ENCODE measurements at regions not wholly inside any gene's neighbourhood (a gene's known extent, or its start where the extent isn't known, plus 50 kb on each side); places are given as distances from the start of the nearest gene placed in this dataset.

DNA sequence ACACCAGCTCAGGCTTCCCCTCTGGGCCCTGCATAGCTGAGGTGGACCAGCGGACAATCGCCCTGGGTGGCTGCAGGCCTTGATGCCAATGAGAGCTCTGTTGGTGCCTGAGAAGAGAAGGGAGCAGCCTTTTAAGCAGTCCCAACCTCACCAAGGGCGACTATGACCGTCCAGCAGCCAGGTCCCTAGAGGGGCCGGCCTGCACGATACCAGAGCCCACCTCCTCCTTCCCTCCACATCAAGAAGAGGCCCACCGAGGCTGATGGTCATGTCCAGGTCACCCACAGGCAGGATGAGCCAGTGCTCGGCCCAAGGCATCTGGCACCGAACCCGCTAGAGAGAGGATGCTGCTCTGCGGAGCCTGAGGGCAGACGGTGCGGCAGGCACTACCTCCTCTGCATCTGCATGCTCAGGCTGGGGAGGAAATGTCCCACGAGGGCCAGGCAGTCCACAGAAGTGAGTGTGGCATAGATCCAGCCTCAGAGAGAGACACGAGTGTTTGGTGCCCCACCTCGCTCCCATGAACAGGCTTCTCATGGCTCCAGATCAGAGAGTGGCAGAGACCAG lies 219.4 kb downstream of the TUBA3C start:
- H3K36me3 ChIP-seq (ENCODE audit: control insufficient read depth, insufficient read depth, low read length): no peaks in the 10 kb centered on the region
- POLR2A ChIA-PET (ENCODE audit: unreplicated experiment): no interaction called here
- no peak overlapping the region for H3K4me2 ChIP-seq (ENCODE audit: low read depth, low read length)
- H2AK9ac ChIP-seq (replicated peaks; ENCODE audit: low read depth, low read length, poor library complexity): no peak overlapping the region
- no peak overlapping the region for H3K56ac ChIP-seq (ENCODE audit: extremely low read depth, insufficient read depth, low read length)
- in situ Hi-C loops (cut with MboI; ENCODE audit: low sequenced_read_pairs) (no loop called here), intact Hi-C loops (cut with micrococcal nuclease) (no loop called here), dilution Hi-C loops (cut with HindIII; ENCODE audit: low sequenced_read_pairs, unreplicated experiment) (no loop called here)
- H2BK5ac ChIP-seq (ENCODE audit: low read depth, low read length, poor library complexity, severe bottlenecking): no peak overlapping the region
- no peaks in the 10 kb centered on the region for H3K9me1 ChIP-seq (ENCODE audit: insufficient read depth, low read length)
- H4K91ac ChIP-seq (ENCODE audit: insufficient read depth, low read depth, low read length): no peak overlapping the region
- H3K79me1 ChIP-seq (ENCODE audit: low read depth in 1 of 2, low read length in 2 of 2): no peaks in the 10 kb centered on the region
- no TSS peak for BruUV-seq (replicated peaks)
- ATAC-seq (ENCODE audit: low read depth) (no peak), DNase-seq (no peak)
- H3K23ac ChIP-seq (ENCODE audit: low read depth, low read length): no peak overlapping the region
- H2BK15ac ChIP-seq (ENCODE audit: low read depth, low read length): no peak overlapping the region
- no peak overlapping the region for H3K4me3 ChIP-seq (ENCODE audit: insufficient read depth, low read depth, low read length)
- TF ChIP-seq RAD21 (IDR thresholded peaks at IDR 0.05; ENCODE audit: low read length) (no peak), CEBPB (IDR thresholded peaks at IDR 0.05; ENCODE audit: low read depth, low read length) (no peak), MXI1 (IDR thresholded peaks at IDR 0.05; ENCODE audit: borderline replicate concordance, low read depth, low read length) (no peak), RCOR1 (IDR thresholded peaks at IDR 0.05; ENCODE audit: insufficient replicate concordance, low read length) (no peak), RFX5 (IDR thresholded peaks at IDR 0.05; ENCODE audit: low read depth, low read length) (no peak), FOS (IDR thresholded peaks at IDR 0.05; ENCODE audit: low read depth, low read length) (no peak), MAFK (IDR thresholded peaks at IDR 0.05; ENCODE audit: low read depth, low read length) (no peak), POLR2A (IDR thresholded peaks at IDR 0.05; ENCODE audit: low read depth, low read length) (no peak), MAZ (IDR thresholded peaks at IDR 0.05; ENCODE audit: borderline replicate concordance, low read depth, low read length) (no peak), BHLHE40 (IDR thresholded peaks at IDR 0.05; ENCODE audit: low read depth, low read length) (no peak), NFE2L2 (IDR thresholded peaks at IDR 0.05; ENCODE audit: low read depth, low read length) (no peak), CHD1 (IDR thresholded peaks at IDR 0.05; ENCODE audit: low read depth, low read length) (no peak)
- TF ChIP-seq, protein P1, sequence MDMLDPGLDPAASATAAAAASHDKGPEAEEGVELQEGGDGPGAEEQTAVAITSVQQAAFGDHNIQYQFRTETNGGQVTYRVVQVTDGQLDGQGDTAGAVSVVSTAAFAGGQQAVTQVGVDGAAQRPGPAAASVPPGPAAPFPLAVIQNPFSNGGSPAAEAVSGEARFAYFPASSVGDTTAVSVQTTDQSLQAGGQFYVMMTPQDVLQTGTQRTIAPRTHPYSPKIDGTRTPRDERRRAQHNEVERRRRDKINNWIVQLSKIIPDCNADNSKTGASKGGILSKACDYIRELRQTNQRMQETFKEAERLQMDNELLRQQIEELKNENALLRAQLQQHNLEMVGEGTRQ (IDR thresholded peaks at IDR 0.05; ENCODE audit: low read depth, low read length): no peak
- TF ChIP-seq, protein P2, sequence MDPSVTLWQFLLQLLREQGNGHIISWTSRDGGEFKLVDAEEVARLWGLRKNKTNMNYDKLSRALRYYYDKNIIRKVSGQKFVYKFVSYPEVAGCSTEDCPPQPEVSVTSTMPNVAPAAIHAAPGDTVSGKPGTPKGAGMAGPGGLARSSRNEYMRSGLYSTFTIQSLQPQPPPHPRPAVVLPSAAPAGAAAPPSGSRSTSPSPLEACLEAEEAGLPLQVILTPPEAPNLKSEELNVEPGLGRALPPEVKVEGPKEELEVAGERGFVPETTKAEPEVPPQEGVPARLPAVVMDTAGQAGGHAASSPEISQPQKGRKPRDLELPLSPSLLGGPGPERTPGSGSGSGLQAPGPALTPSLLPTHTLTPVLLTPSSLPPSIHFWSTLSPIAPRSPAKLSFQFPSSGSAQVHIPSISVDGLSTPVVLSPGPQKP (IDR thresholded peaks at IDR 0.05; ENCODE audit: borderline replicate concordance, low read depth, low read length): no peak
- TF ChIP-seq, protein P3, sequence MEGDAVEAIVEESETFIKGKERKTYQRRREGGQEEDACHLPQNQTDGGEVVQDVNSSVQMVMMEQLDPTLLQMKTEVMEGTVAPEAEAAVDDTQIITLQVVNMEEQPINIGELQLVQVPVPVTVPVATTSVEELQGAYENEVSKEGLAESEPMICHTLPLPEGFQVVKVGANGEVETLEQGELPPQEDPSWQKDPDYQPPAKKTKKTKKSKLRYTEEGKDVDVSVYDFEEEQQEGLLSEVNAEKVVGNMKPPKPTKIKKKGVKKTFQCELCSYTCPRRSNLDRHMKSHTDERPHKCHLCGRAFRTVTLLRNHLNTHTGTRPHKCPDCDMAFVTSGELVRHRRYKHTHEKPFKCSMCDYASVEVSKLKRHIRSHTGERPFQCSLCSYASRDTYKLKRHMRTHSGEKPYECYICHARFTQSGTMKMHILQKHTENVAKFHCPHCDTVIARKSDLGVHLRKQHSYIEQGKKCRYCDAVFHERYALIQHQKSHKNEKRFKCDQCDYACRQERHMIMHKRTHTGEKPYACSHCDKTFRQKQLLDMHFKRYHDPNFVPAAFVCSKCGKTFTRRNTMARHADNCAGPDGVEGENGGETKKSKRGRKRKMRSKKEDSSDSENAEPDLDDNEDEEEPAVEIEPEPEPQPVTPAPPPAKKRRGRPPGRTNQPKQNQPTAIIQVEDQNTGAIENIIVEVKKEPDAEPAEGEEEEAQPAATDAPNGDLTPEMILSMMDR (conservative IDR thresholded peaks at IDR 0.05; ENCODE audit: low read depth, low read length): no peak
- H2AK5ac ChIP-seq (ENCODE audit: low read depth, low read length): no peak overlapping the region
- WGBS, 2 experiments (ENCODE audit: extremely low coverage in 2 of 2, insufficient read length in 1 of 2): 57% methylated on average over 5 of the region's 16 CpGs; no CpG with 5 or more reads in 1 of the 2 experiments
- H2AFZ ChIP-seq (replicated peaks; ENCODE audit: low read length, poor library complexity): no peak overlapping the region
- H3K4ac ChIP-seq (ENCODE audit: low read depth, low read length): no peak overlapping the region
- H3K18ac ChIP-seq (ENCODE audit: low read depth, low read length): no peak overlapping the region
- H4K5ac ChIP-seq (ENCODE audit: low read depth, low read length): no peak overlapping the region
- H3K4me1 ChIP-seq (ENCODE audit: control insufficient read depth, insufficient read depth, low read length): no peaks in the 10 kb centered on the region
- no peak overlapping the region for H3K14ac ChIP-seq (replicated peaks; ENCODE audit: low read depth, low read length)
- no peak overlapping the region for H3K9ac ChIP-seq (ENCODE audit: low read depth, low read length)
- H4K8ac ChIP-seq (ENCODE audit: low read depth in 2 of 2, low read length in 2 of 2): no peak overlapping the region
- H3K27me3 ChIP-seq (ENCODE audit: control insufficient read depth, insufficient read depth, low read length): no peaks in the 10 kb centered on the region
- no peak overlapping the region for H2BK20ac ChIP-seq (ENCODE audit: low read depth, low read length)
- H3K9me3 ChIP-seq (ENCODE audit: control insufficient read depth, insufficient read depth, low read length): peaks cover 60% of the 10 kb centered on the region
- no peak overlapping the region for H3K27ac ChIP-seq (ENCODE audit: insufficient read depth, low read length)
- H2BK120ac ChIP-seq (ENCODE audit: low read depth, low read length): no peak overlapping the region
- CTCF ChIA-PET: no interaction called here
- H4K20me1 ChIP-seq (ENCODE audit: insufficient read depth, low read length): no peaks in the 10 kb centered on the region
